Neural cell (in vitro differentiated cells): ENCODE measurements at regions not wholly inside any gene's neighbourhood (a gene's known extent, or its start where the extent isn't known, plus 50 kb on each side); places are given as distances from the start of the nearest gene placed in this dataset.

Source experiments
- CTCF ChIP-seq: fragments of 450-650 bp; IDR thresholded peaks from 2 replicates; pipeline ENCODE4 v1.5.1; 2014; ENCODE audit warnings: antibody characterized with exemption, mild to moderate bottlenecking, moderate library complexity; ENCODE audit not compliant: poor library complexity, severe bottlenecking
- EP300 ChIP-seq: fragments of 450-650 bp; conservative IDR thresholded peaks from 2 replicates; pipeline ENCODE4 v1.6.1; 2014; ENCODE audit warnings: antibody characterized with exemption, mild to moderate bottlenecking, moderate library complexity; ENCODE audit not compliant: poor library complexity, severe bottlenecking
- EZH2 ChIP-seq: fragments of 200-600, 300-800 bp; shearing (Covaris generic), sonication (generic); IDR thresholded peaks from 2 replicates; pipeline ENCODE4 v1.6.1; 2014; ENCODE audit warnings: antibody characterized with exemption, low read length, borderline replicate concordance, mild to moderate bottlenecking; ENCODE audit not compliant: insufficient read depth, poor library complexity, severe bottlenecking
- RAD21 ChIP-seq: fragments of 450-650 bp; conservative IDR thresholded peaks from 2 replicates; pipeline ENCODE4 v1.6.1; 2014; ENCODE audit warnings: antibody characterized with exemption, mild to moderate bottlenecking, moderate library complexity

- no peak for TF ChIP-seq EZH2
- TF ChIP-seq CTCF, result no peak
- TF ChIP-seq EP300, result no peak
- TF ChIP-seq RAD21, result no peak
These were observed 630.6 kb downstream of the TLE1 start for GRCh38 chr9:81058782-81059181.
